IPS DF 6.9 (cell line): ENCODE measurements at regions not wholly inside any gene's neighbourhood (a gene's known extent, or its start where the extent isn't known, plus 50 kb on each side); places are given as distances from the start of the nearest gene placed in this dataset.

ENCODE experiments used
- DNase-seq: peaks from one replicate; pipeline ENCODE4 v3.0.0-alpha.2; 2013; ENCODE audit warnings: low read depth, low spot score
- H3K27ac ChIP-seq: one replicate; pipeline ENCODE4 v1.5.1; 2013; ENCODE audit warnings: low read length, control low read depth
- H3K27me3 ChIP-seq: 2 replicates; pipeline ENCODE4 v1.6.1; 2013; ENCODE audit warnings: mild to moderate bottlenecking, low read length; ENCODE audit not compliant: control insufficient read depth, insufficient read depth
- H3K36me3 ChIP-seq: 2 replicates; pipeline ENCODE4 v1.6.1; 2013; ENCODE audit warnings: low read length; ENCODE audit not compliant: control insufficient read depth, insufficient read depth
- H3K4me1 ChIP-seq: 2 replicates; pipeline ENCODE4 v1.6.1; 2013; ENCODE audit warnings: low read length; ENCODE audit not compliant: control insufficient read depth, insufficient read depth
- H3K4me3 ChIP-seq: 2 replicates; pipeline ENCODE4 v1.5.1; 2013; ENCODE audit warnings: mild to moderate bottlenecking, low read length
- H3K9me3 ChIP-seq: 2 replicates; pipeline ENCODE4 v1.6.1; 2013; ENCODE audit warnings: low read length, inconsistent platforms; ENCODE audit not compliant: control insufficient read depth, insufficient read depth
- WGBS: extraction: QIAGEN DNeasy Blood & Tissue Kit; methylation state at CpG from one replicate; pipeline ENCODE4 v1.1.7; 2013; ENCODE audit warnings: mixed read lengths, missing lambda C conversion rate; ENCODE audit not compliant: insufficient read length, insufficient coverage; 5-methylcytosine and 5-hydroxymethylcytosine counted together

DNA sequence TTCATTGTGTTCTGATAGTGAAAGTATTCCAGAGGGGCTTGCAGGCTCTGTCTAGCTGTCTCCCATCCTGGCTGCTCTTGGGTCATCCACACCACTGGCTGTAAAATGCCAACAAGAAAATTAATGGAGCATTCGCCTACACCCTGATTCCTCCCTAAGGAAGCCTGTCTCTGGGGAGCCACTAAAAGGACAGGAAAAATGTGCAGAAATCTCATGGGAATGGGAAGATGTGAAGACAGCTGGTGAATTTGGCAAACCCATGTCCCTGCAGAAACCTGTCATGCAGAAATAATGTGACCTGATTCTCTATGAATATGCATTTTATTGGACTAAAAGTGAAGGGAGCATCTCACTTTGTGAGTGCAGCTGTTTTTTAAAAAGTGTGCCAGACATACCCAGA, 265.6 kb downstream of the TUSC1 start:
- Histone ChIP-seq H3K9me3 (no peaks in the 10 kb centered on the region), H3K4me3 (no peak overlapping the region), H3K27me3 (no peaks in the 10 kb centered on the region), H3K4me1 (peaks cover 2% of the 10 kb centered on the region; the same call in 1 of the 2 replicates), H3K36me3 (no peaks in the 10 kb centered on the region), H3K27ac (no peak overlapping the region)
- WGBS, result no CpG with 5 or more reads among the region's 1 CpG
- no peak for DNase-seq

DNA sequence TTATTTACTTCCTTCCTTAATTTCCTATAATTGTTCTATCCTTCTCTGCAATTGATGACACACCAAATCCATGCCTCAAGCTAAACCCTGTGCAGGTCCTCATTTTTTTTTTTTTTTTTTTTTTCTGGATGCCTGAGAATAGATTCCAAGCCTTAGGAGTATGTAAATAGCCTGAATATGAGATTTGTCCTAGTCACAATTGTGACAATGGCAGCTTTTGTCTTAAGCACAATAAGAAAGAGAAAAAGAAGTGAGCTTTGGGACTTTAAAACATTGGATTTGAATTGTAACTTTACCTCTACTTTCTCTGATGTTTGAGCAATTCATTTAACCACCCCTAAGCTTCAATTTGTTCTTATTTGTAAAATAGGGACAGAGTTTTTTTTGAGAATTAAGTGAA, 280.5 kb downstream of the TUSC1 start:
- Histone ChIP-seq H3K27me3 (no peaks in the 10 kb centered on the region), H3K4me3 (no peak overlapping the region), H3K4me1 (no peaks in the 10 kb centered on the region; the same call in 1 of the 2 replicates), H3K36me3 (no peaks in the 10 kb centered on the region), H3K27ac (no peak overlapping the region), H3K9me3 (no peaks in the 10 kb centered on the region; the same call in 1 of the 2 replicates)
- peak; percentile 11 for DNase-seq

DNA sequence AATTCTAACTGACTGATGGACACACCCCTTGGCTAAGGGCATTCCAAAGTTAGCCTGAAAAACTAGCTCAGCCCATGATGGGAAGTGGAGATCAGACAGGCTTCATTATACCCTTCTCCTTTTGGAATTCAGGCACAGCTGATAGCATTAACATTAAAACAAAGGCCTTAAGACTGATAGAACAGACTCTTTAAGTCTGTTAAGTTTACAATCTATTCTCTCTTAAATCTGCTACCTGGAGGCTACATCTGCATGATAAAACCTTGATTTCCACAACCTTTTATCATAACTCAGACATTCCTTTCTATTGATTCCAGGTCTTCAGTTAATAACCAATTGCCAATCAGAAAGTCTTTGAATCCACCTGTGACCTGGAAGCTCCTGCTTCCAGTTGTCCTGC, 281.4 kb downstream of the TUSC1 start:
- Histone ChIP-seq H3K27me3 (no peaks in the 10 kb centered on the region), H3K36me3 (no peaks in the 10 kb centered on the region), H3K4me1 (no peaks in the 10 kb centered on the region; the same call in 1 of the 2 replicates), H3K4me3 (no peak overlapping the region), H3K9me3 (no peaks in the 10 kb centered on the region; the same call in 1 of the 2 replicates), H3K27ac (peak overlapping the region; percentile 90)
- DNase-seq, result peak; percentile 43

DNA sequence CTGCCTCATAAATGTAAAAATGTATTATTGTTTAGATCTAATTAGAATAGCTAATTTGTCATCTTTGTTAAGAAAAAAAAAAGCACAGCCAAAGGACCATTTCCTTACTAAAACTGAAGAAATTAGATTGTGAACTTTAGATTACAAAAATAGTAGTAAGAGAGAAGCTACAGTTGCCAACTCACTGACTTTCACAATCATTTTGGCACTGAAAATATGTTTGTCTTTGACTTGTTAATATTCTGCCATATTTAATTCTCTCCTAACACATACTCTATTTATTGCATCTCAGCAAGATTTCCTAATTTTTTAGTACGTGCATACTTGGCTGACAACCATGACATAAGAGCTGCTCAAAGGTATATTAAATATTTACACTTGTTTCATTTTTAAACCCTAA, 297.1 kb downstream of the TUSC1 start:
- H3K4me3 ChIP-seq, result no peak overlapping the region
- no peaks in the 10 kb centered on the region for H3K27me3 ChIP-seq
- no peaks in the 10 kb centered on the region for H3K9me3 ChIP-seq
- DNase-seq, result no peak
- H3K27ac ChIP-seq, result no peak overlapping the region
- no CpG with 5 or more reads among the region's 1 CpG for WGBS
- no peaks in the 10 kb centered on the region for H3K36me3 ChIP-seq
- H3K4me1 ChIP-seq, result no peaks in the 10 kb centered on the region

DNA sequence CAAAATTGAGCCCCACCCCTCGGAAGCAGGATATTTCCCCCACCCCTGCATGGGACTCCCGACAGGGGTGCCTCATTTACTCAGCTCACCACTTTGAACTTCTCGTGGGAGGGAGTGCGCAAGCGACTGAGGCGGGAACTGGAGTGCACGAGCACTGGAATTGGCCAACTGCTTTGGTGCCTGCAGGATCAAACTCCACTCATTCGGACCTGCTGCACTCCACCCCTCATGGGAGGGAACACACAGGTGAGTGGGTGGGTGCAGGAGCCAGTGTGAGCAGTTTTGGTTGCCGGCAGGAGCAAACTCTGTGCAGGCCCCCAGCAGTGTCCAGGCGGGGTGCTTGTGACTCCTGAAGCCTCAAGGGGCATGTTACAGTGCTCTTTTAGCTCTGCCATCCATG, 301.2 kb downstream of the TUSC1 start:
- no peak overlapping the region for H3K27ac ChIP-seq
- no peak overlapping the region for H3K4me3 ChIP-seq
- no peak for DNase-seq
- H3K9me3 ChIP-seq, result no peaks in the 10 kb centered on the region
- H3K36me3 ChIP-seq, result no peaks in the 10 kb centered on the region
- H3K27me3 ChIP-seq, result no peaks in the 10 kb centered on the region
- no CpG with 5 or more reads among the region's 10 CpGs for WGBS
- H3K4me1 ChIP-seq, result no peaks in the 10 kb centered on the region

DNA sequence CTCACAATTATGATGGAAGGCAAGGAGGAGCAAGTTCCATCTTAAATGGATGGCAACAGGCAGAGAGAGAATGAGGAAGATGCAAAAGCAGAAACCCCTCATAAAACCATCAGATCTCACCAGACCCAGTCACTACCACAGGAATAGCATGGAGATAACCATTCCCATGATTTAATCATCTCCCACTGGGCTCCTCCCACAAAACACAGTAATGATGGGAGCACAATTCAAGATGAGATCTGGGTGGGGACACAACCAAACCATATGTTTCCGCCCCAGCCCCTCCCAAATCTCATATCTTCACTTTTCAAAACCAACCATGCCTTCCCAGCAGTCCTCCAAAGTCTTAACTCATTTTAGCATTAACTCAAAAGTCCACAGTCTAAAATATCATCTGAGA, 304.0 kb downstream of the TUSC1 start:
- Histone ChIP-seq H3K4me3 (no peak overlapping the region), H3K27me3 (no peaks in the 10 kb centered on the region), H3K9me3 (no peaks in the 10 kb centered on the region), H3K4me1 (no peaks in the 10 kb centered on the region), H3K27ac (no peak overlapping the region), H3K36me3 (no peaks in the 10 kb centered on the region)
- no CpG with 5 or more reads among the region's 1 CpG for WGBS
- no peak for DNase-seq

DNA sequence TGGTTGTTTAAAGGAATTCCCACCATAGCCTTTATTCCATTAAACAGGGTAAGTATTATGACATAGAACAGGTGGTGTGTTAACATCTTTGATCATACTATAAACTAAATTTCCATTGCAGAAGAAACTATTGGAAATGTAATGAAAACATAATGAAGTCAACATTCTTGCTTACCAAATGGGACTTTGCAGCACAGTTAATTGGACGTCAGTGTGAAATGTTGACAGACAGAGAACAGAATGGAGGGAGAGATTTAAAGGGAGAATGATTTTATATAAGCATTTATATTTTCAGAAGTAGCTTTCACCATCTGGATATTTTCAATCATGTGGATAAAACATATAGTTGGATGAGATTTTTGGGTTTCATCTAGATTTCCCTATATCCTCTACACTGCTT, 311.3 kb downstream of the TUSC1 start:
- Histone ChIP-seq H3K4me3 (no peak overlapping the region), H3K27me3 (no peaks in the 10 kb centered on the region), H3K36me3 (no peaks in the 10 kb centered on the region), H3K27ac (no peak overlapping the region), H3K4me1 (no peaks in the 10 kb centered on the region; the same call in 1 of the 2 replicates), H3K9me3 (no peaks in the 10 kb centered on the region)
- WGBS, result no CpG with 5 or more reads among the region's 1 CpG
- DNase-seq, result no peak

DNA sequence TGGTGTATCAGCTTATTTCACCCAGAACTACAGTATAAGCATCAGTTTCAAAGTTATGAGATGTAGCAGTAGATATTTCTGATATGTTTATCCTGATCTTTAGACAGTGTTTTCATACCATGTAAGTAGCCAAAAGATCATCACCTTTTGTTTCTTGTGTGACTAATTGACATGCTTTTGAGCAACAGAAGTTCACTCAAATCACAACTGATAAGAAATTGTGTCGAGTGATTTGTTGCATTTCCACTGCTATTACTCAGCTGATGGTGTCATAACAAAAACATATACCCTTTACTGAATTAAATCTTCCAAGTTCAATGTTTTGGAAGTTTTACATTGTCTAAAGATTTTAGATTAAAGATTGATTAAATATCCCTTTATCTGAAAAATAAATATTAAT, 324.5 kb downstream of the TUSC1 start:
- H3K27ac ChIP-seq, result no peak overlapping the region
- H3K4me1 ChIP-seq, result no peaks in the 10 kb centered on the region
- no peaks in the 10 kb centered on the region for H3K27me3 ChIP-seq
- H3K4me3 ChIP-seq, result no peak overlapping the region
- no peak for DNase-seq
- H3K9me3 ChIP-seq, result no peaks in the 10 kb centered on the region
- no peaks in the 10 kb centered on the region for H3K36me3 ChIP-seq
- WGBS, result no CpG with 5 or more reads among the region's 1 CpG

DNA sequence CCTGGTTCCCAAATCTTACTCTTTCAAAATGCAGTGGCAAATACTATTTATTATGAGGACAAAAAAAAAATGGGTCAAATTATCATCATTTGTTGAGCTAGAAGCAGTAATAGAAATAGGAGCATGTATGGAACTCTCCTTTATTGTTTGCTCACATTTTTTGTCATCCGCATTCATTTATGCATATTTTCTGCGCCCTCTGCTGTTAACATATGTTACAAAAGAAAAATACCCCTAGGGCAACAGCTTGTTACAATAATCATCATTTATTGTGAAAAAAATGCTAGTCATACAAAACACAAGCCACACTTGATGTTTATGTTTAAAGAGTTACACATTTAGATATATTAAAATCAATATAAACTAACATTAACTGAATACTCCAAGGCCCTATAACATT, 328.2 kb downstream of the TUSC1 start:
- no peaks in the 10 kb centered on the region for H3K4me1 ChIP-seq
- no peaks in the 10 kb centered on the region for H3K27me3 ChIP-seq
- no peak overlapping the region for H3K4me3 ChIP-seq
- H3K9me3 ChIP-seq, result no peaks in the 10 kb centered on the region
- no CpG with 5 or more reads among the region's 2 CpGs for WGBS
- H3K36me3 ChIP-seq, result no peaks in the 10 kb centered on the region
- no peak for DNase-seq
- H3K27ac ChIP-seq, result no peak overlapping the region

DNA sequence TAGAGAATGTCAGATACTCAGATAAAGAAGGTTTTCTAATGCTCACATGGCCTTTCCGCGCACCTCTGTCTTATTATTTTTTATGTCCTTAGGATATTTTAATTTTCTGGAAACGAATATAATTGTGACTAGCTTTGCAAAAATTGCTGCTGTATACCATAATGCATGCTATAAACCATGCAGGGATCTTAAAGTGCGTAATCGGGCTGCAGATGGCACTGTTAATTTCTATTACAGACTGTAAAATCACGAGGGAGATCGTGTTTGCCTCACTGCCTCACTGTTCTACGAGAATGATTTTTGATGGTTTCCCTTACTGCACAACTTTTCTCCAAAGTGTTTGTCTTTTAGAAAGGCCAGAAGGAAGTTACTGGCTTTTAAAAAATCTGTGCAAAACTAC, 356.1 kb downstream of the TUSC1 start:
- H3K9me3 ChIP-seq, result no peaks in the 10 kb centered on the region
- no CpG with 5 or more reads among the region's 8 CpGs for WGBS

DNA sequence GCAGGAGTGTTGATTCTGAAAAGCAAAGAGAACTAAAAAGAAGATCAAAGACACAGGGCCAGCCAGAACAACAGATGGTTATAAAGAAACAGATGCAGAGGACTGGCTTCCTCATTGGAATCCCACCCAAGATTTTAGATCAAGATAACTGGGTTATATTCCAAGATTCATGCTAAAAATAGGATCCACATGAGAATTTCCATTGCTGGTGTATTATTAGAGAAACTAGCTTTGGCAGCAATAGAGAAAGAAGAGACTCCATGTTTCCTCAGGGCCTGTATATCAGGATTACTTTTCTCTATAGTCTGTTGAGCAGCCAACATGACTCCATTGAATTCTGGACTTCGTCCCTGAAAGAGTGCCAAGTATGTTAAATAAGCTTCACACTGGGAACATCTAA, 367.3 kb downstream of the TUSC1 start:
- no peak overlapping the region for H3K27ac ChIP-seq
- H3K36me3 ChIP-seq, result no peaks in the 10 kb centered on the region
- H3K27me3 ChIP-seq, result no peaks in the 10 kb centered on the region
- DNase-seq, result no peak
- H3K4me3 ChIP-seq, result no peak overlapping the region
- no peaks in the 10 kb centered on the region for H3K4me1 ChIP-seq
- WGBS, result no CpG with 5 or more reads among the region's 1 CpG
- no peaks in the 10 kb centered on the region for H3K9me3 ChIP-seq

More for the DNA sequence above, 356.1 kb downstream of the TUSC1 start:
- DNase-seq, result no peak
- no peaks in the 10 kb centered on the region for H3K36me3 ChIP-seq
- H3K27ac ChIP-seq, result no peak overlapping the region
- H3K4me1 ChIP-seq, result no peaks in the 10 kb centered on the region
- no peak overlapping the region for H3K4me3 ChIP-seq
- H3K27me3 ChIP-seq, result no peaks in the 10 kb centered on the region
